CD4-positive, alpha-beta T cell treated with Interleukin-17A for 1 hour (primary cell): ENCODE measurements at regions not wholly inside any gene's neighbourhood (a gene's known extent, or its start where the extent isn't known, plus 50 kb on each side); places are given as distances from the start of the nearest gene placed in this dataset.
"Not testable (repeated sequence)": the region's sequence is repeated elsewhere in the genome, so short reads cannot be mapped to it uniquely, and the experiment has no call there.

ENCODE experiments used
- DNase-seq: peaks from one replicate; pipeline ENCODE4 v3.0.0-alpha.2; 2020

DNA sequence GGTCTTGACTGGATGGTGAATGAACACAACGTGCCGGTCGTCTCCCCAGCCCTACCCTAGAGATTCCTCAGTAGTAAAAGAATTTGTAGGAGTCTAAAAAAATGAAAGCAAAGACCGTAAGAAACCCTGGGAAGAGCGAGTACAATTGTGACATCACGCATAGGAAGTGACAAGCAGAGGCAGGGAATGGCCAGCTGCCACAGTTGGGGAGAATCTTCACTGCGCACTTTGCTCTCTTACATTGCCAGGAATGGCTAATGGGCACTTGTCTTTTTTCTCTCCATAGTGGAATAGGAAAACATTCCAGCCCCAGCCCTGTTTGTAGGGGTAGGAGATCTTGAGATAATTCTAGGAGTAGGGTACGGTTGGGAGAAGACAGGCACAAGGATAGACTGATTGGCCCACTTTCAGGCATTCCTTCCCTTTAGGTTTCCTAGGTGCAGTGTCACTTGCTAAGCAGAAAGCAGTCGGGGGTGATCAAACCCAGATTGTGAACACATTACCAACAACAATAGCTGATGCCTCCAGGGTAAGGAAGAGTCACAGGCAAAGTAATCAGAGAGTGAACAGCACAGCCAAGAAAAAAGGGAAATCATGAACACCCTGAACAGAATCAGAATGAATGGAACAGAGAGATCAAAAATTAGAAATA, 302.7 kb downstream of the MAN2A1 start:
- DNase-seq = no peak

GRCh38 chr5:109994135-109994534, 304.4 kb downstream of the MAN2A1 start:
- DNase-seq = no peak

GRCh38 chr5:109996246-109996645, 306.5 kb downstream of the MAN2A1 start:
- no peak for DNase-seq

DNA sequence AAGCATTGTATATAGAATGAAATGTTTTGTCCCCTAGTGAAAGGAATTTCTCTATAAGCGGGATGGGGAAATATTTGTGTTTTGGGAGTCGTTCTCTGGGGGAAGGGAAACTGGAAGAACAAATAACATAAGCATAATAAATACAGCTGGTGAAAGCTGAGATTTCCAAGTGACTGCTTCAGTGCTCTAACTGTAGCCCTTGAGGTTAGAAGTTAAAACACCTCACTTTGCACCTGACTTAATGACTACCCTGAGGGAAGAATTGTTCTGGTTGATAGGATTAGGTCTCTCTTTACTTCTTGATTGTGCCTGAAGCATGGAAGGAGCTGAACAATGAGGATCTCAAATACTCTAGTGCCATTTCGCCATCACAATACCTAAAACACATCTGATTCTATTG, 307.4 kb downstream of the MAN2A1 start:
- DNase-seq = no peak

GRCh38 chr5:109998208-109998607, 308.5 kb downstream of the MAN2A1 start:
- no peak for DNase-seq

- DNase-seq = no peak
Observed at GRCh38 chr5:109998726-109999125, 309.0 kb downstream of the MAN2A1 start.

DNA sequence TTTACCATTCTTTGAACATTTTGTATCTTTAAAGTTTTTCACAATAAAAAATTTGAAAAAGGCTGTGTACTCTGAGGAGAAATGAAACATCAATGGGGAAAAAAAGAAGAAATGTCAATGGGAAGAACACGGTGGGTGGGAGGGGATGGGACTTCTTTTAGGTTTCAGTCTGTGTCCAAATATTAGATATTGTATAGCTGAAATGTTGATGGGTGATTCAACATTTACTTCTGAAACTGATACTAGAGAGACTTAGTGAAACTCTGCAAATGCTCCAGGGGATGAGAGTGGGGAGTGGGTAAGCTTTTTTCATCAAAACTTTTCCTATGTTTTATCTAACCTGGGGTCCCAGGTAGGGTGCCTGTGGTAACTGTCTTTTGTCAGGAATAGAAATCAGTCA, 311.9 kb downstream of the MAN2A1 start:
- no peak for DNase-seq

GRCh38 chr5:110002652-110003051, 312.9 kb downstream of the MAN2A1 start:
- no peak for DNase-seq

DNA sequence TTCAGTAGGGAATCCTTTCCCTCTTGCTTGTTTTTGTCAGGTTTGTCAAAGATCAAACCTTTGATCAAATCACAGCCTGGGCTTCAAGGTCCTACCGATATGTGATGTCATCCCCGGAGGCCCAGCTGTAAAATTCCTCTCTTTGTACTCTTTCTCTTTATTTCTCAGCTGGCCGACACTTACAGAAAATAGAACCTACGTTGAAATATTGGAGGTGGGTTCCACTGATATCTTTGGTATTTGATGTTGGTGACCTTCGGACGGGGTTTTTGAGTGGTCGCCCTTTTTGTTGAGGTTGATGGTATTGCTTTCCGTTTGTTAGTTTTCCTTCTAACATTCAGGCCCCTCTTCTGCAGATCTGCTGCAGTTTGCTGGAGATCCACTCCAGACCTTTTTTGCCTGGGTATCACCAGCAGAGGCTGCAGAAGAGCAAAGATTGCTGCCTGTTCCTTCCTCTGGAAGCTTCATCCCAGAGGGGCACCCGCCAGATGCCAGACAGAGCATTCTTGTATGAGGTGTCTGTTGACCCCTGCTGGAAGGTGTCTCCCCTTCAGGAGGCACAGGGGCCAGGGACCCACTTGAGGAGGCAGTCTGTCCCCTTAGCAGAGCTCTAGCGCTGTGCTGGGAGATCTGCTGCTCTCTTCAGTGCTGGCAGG, 316.3 kb downstream of the MAN2A1 start:
- not testable (repeated sequence) for DNase-seq

GRCh38 chr5:110007101-110007500, 317.4 kb downstream of the MAN2A1 start:
- DNase-seq = no peak

DNA sequence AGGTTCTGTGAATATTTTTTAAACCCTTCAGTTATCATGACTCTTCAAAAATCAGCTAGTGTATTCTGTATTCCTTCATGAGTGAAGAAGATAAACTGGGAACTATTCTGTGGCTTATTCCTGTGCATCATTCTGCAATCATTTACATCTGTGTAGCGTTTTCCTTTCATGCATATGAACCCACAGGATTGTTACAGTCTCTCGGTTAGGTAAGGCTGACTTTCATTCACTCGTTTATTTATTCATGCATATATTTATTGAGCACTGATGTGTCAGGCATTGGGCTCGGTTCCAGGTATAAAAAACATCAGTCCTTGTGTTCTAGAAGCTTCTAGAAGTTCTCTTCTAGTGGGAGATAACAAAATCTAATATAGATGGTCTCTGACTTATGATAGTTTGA, 318.4 kb downstream of the MAN2A1 start:
- no peak for DNase-seq

DNA sequence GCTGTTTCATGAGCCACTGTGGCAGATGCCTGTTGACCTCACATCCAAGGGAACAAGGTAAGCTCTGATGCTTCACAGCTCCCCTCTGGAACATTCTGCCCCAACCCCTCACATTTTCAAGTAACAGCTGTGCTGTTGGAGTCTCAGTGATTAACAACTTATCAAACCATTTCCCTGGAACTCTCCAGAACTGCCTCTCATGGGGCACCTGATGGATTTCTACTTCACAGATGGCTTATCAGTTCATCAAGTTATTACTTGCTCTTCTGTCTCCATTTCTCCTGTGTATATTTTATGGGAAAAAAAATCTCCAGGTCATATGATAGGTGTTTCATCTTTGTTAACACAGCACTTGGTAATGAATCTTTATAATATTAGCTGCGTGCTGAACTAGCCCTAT, 322.4 kb downstream of the MAN2A1 start:
- no peak for DNase-seq

DNA sequence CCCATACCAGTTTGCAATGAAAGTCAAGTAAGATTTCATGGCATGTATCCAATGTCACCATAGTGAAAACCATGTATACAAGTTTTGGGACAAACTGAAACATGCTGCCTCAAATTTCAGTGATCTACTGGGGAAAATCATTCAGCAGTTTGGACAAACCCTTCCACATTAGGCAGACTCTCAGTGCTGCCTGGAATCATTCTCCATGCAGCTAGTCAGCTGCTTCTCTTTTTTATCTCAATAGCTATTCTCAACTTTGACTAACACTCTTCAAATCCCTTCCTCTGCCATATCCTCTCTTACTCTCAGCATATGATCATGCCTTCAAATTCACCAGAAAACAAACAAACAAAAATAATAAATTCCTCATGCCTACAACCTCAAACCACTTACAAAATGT, 323.3 kb downstream of the MAN2A1 start:
- no peak for DNase-seq

GRCh38 chr5:110017854-110018253, 328.1 kb downstream of the MAN2A1 start:
- no peak for DNase-seq

DNA sequence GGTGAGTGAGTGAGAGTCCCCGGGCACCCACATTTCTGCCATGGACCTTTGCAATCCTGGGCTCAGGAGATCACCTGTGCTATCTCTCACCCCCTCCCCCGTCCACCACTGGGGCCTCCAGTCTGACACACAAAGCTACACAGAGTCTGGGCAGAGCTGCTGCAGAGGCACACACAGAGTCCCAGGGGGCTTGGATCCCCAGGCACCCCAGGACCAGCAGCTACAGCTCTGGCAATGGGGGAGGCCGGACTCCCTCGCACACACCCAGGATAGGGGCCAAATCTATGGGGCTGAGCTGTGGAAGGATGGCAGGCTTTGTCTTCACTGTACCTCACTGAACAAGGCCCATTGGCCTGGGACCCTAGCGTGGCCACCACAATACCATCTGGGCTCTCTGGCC, 328.8 kb downstream of the MAN2A1 start:
- DNase-seq = no peak

GRCh38 chr5:110019119-110019518, 329.4 kb downstream of the MAN2A1 start:
- DNase-seq = no peak

DNA sequence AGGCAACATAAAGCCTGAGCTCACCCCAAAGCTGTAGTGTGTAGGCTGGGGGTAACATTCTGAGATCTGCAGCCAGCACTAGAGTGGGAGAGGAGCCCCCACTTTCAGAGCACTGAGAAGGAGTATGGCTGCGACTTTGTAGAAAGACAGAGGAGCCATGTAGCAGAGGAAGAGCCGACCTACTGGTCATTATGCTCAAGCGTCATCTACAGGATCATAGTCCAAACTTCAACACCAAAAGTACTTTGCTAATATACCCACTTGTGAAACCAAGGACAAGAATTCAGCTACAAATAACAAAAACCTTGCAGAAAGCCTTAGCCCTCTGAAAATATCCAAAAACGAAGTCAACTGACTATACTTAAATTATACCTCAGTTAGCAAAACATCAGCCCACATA, 330.1 kb downstream of the MAN2A1 start:
- DNase-seq = no peak

GRCh38 chr5:110021251-110021650, 331.5 kb downstream of the MAN2A1 start:
- DNase-seq = no peak

GRCh38 chr5:110025160-110025559, 335.4 kb downstream of the MAN2A1 start:
- DNase-seq = no peak

DNA sequence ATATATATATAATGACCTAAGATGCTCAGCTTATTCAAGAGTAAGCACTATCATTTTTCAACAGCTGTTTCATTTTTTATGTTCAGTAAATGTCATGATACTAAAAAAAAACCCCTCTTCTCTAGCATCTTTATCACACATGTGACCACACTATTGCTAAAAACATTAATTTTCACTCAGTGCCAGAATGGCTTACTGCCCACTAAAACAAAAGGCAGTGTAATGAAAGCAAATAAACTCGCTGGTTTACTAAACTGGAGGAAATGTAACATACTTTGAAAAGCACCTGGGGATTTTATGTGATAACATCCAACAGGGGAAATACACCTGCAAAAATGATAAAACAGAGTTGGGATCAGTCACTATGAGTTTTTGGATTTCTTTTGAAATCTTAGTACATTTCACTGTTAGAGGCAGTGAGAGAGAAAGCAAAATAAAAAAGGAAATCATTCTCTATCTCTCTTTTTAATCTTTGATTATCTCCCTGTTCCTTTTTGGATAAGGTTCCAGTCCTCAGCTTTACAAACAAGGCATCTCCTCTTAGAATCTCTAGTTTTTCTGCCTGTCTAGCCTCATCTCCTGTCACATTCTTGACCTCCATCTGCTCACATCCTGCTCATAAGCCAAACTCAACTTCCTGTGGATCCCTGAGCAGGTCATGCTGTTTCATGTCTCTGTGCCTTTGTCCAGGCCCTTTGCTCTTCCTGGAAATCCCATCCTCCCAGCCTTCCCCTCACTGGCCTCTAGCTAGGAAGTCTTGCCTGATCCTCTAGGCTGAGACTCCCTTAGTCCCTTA, 338.0 kb downstream of the MAN2A1 start:
- no peak for DNase-seq

DNA sequence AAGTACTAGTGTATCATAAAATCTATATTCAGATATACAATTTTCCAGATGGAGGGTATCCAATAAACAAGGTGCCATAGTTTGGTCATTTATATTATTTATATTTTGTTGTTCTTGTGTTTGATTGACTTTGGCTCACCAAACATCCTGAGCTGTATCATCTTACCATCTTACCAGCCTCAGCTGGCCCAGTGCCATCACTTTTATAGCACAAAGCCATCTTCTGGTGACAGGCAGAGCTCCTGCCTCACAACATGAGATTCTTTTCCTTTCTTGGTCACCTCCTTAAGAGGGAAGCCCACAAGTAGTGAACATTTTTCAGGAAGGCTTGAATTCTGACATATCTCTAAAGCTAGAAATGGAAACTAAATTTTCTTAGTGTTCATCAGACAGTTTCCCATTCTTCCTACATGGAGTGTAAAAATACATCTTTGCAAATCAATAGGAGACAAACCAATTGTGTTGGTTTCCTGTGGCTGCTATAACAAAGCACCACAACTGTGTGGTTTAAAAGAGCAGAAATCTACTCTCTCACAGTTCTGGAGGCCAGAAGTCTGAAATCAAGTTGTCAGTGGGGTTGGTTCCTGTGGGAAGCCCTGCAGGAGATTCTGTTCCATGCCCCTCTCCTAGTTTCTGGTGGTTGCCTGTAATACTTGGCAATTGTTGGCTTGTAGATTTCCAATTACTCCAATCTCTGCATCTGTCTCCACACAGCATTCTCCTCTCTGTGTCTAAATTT, 341.8 kb downstream of the MAN2A1 start:
- no peak for DNase-seq

DNA sequence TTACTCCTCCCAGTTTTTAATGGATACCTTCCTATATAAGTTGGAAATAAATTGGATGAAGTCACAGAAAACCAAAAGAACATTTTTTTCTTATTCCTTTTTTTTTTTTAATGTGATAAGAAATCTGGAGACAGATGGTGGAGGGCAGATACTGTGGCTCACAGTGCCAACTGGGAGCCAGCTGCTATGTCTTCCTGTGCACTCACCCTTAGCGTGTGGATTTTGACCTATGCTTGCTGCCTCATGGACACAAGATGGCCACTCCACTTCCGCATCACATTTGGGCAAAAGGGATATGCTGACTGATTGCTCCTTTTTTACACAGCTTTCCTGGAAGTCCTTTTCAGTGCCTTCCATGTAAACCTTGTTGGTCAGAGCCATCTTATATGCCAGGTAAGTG, 342.6 kb downstream of the MAN2A1 start:
- no peak for DNase-seq

DNA sequence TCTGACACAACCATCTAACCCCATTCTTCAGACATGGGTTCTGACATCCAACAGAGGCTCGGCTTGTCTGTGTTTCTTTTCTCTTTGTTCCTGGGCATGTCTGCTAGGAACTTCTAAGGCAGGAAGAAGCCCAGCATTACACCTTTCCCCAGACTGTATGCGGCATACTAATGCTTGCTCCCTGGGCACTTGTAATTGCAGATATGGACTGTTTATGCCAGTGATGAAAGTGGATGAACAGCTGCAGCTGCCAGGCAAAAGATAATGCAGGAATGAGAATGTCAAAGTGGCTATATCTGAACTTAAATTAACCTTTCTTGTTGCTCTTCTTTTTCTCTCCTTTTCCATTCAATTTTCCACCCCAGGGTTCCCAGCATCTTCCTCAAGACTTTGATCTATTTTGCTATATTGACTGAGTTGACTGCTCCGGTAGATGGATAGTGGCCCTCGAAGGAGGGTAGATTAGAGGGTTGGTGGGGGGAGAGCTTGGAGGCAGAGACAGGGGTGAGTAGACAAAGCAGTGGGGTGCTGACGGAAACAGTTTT, 344.4 kb downstream of the MAN2A1 start:
- no peak for DNase-seq
